ENCODE measurements at regions not wholly inside any gene's neighbourhood (a gene's known extent, or its start where the extent isn't known, plus 50 kb on each side); places are given as distances from the start of the nearest gene placed in this dataset.

GRCh38 chr2:355773-356172 lies 67.9 kb upstream of the ALKAL2 start:
- H3K4me3 ChIP-seq, result no peak overlapping the region
- TF ChIP-seq CTCF (IDR thresholded peaks at IDR 0.05) (no peak), POLR2A (IDR thresholded peaks at IDR 0.05) (no peak)
- H3K36me3 ChIP-seq, result no peaks in the 10 kb centered on the region
- no peaks in the 10 kb centered on the region for H3K4me1 ChIP-seq
- H3K27me3 ChIP-seq, result no peaks in the 10 kb centered on the region
- intact Hi-C loops (cut with DNase I; ENCODE audit: low total_unique reads), result no loop called here
- H3K9me3 ChIP-seq, result no peaks in the 10 kb centered on the region
- no peak for DNase-seq
- H3K27ac ChIP-seq, result no peak overlapping the region

DNA sequence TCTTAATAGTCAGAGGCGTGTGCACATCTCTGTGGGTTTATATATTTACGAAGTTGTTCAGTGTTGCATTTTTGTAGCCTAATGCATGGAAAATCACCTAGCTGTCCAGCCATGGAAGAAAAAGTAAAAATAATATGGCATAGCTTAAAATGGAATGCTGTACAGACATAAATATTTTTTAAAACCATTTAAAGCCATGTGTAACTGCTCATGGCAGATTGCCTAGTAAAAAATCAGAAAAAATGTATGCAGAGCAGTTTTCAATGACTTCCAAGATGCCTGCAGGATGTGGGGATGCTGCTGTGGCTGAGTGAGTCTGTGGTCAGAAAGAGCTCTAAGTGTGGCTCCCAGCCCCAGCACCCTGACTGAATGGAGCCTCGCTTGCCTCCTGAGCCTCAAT lies 64.8 kb upstream of the ALKAL2 start:
- Histone ChIP-seq H3K36me3 (no peaks in the 10 kb centered on the region), H3K4me3 (no peak overlapping the region), H3K27ac (no peak overlapping the region), H3K4me1 (no peaks in the 10 kb centered on the region), H3K27me3 (no peaks in the 10 kb centered on the region), H3K9me3 (no peaks in the 10 kb centered on the region)
- intact Hi-C loops (cut with DNase I; ENCODE audit: low total_unique reads), result no loop called here
- no peak for DNase-seq
- no peak for TF ChIP-seq CTCF (IDR thresholded peaks at IDR 0.05)
- no peak for TF ChIP-seq POLR2A (IDR thresholded peaks at IDR 0.05)

DNA sequence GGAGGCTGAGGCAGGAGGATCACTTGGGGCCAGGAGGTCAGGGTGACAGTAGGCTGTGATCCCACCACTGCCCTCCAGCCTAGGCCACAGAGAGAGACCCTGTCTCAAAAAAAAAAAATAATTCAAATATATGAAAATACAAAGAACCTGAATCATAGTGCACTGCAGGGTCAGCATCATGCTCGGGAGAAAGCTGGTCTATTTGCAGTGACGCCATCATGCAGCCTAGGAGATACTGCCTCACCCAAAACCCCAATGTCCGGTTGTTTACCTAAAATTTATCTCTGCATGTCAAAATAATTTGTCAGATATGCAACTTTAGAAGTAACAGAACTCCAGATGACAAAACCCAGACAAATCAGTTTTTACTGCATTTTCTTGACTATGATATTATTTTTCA lies 61.5 kb upstream of the ALKAL2 start:
- intact Hi-C loops (cut with DNase I; ENCODE audit: low total_unique reads), result no loop called here
- H3K9me3 ChIP-seq, result no peaks in the 10 kb centered on the region
- H3K27me3 ChIP-seq, result no peaks in the 10 kb centered on the region
- H3K27ac ChIP-seq, result no peak overlapping the region
- no peak overlapping the region for H3K4me3 ChIP-seq
- H3K36me3 ChIP-seq, result no peaks in the 10 kb centered on the region
- TF ChIP-seq CTCF (IDR thresholded peaks at IDR 0.05) (no peak), POLR2A (IDR thresholded peaks at IDR 0.05) (no peak)
- no peaks in the 10 kb centered on the region for H3K4me1 ChIP-seq
- no peak for DNase-seq

- no peaks in the 10 kb centered on the region for H3K9me3 ChIP-seq
- intact Hi-C loops (cut with DNase I; ENCODE audit: low total_unique reads), result no loop called here
- H3K4me1 ChIP-seq, result no peaks in the 10 kb centered on the region
- H3K36me3 ChIP-seq, result no peaks in the 10 kb centered on the region
- H3K27me3 ChIP-seq, result no peaks in the 10 kb centered on the region
- no peak overlapping the region for H3K27ac ChIP-seq
- DNase-seq, result no peak
- H3K4me3 ChIP-seq, result no peak overlapping the region
- no peak for TF ChIP-seq POLR2A (IDR thresholded peaks at IDR 0.05)
- TF ChIP-seq CTCF (IDR thresholded peaks at IDR 0.05), result no peak
Observed at GRCh38 chr2:348361-348916, 60.5 kb upstream of the ALKAL2 start.

DNA sequence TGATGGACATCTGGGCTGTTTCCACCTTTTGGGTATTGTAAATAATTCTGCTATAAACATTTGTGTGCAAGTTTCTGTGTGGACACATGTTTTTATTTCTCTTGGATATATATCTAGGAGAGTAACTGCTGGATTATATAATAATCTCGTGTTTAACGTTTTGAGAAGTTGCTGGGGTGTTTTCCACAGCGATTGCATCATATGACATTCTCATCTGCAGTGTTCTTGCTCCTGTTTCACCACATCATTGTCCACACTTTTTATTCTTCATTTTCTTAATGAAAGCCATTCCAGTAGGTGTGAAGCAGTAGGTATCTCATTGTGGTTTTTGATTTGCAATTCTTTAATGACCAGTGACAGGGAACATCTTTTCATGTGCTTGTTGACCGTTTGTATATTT lies 56.9 kb upstream of the ALKAL2 start:
- Histone ChIP-seq H3K4me1 (no peaks in the 10 kb centered on the region), H3K4me3 (no peak overlapping the region), H3K36me3 (no peaks in the 10 kb centered on the region), H3K9me3 (no peaks in the 10 kb centered on the region), H3K27ac (no peak overlapping the region), H3K27me3 (no peaks in the 10 kb centered on the region)
- no peak for DNase-seq
- intact Hi-C loops (cut with DNase I; ENCODE audit: low total_unique reads), result no loop called here
- TF ChIP-seq CTCF (IDR thresholded peaks at IDR 0.05) (no peak), POLR2A (IDR thresholded peaks at IDR 0.05) (no peak)
